HEK293 (cell line): ENCODE measurements at regions not wholly inside any gene's neighbourhood (a gene's known extent, or its start where the extent isn't known, plus 50 kb on each side); places are given as distances from the start of the nearest gene placed in this dataset.

ENCODE experiments used
- CTCF ChIA-PET: fragments of 350-600 bp; formaldehyde crosslinking; extraction: SDS; loops from one replicate; lab custom pipeline; 2021; ENCODE audit warnings: antibody characterized with exemption; lab: Yijun Ruan, JAX
- POLR2A ChIA-PET: fragments of 300-600 bp; formaldehyde crosslinking; extraction: SDS; loops from one replicate; lab custom pipeline; 2020; ENCODE audit warnings: antibody characterized with exemption, inconsistent platforms; lab: Yijun Ruan, JAX
- H3K27ac ChIP-seq: fragments of 200-500 bp; sonication (Bioruptor generic); 2 replicates; pipeline ENCODE4 v1.5.1; 2014; ENCODE audit warnings: low read depth, low read length, control low read depth, inconsistent platforms; ENCODE audit errors: extremely low read depth
- H3K36me3 ChIP-seq, 2 experiments: fragments of 200-500 bp in 1 of 2; sonication (Bioruptor generic) in 1 of 2; 1 replicate in 1 of 2; 2 replicates in 1 of 2; pipeline ENCODE4 v1.5.1; 2014 to 2017; ENCODE audit warnings: inconsistent platforms in 2 of 2, low read length in 2 of 2; ENCODE audit not compliant: control insufficient read depth in 2 of 2, insufficient read depth in 1 of 2
- H3K4me1 ChIP-seq: fragments of 200-500 bp; sonication (Bioruptor generic); 2 replicates; pipeline ENCODE4 v1.5.1; 2014; ENCODE audit warnings: mild to moderate bottlenecking, low read length, inconsistent platforms; ENCODE audit not compliant: control insufficient read depth, insufficient read depth
- H3K4me3 ChIP-seq: 2 replicates; pipeline ENCODE4 v1.5.1; 2011; ENCODE audit warnings: low read depth, mild to moderate bottlenecking, control low read depth, low read length, moderate library complexity
- H3K9me3 ChIP-seq: fragments of 200-500 bp; sonication (Bioruptor generic); 2 replicates; pipeline ENCODE4 v1.5.1; 2014; ENCODE audit warnings: low read depth, low read length, inconsistent platforms; ENCODE audit not compliant: control insufficient read depth, insufficient read depth
- IKZF3 ChIP-seq: fragments of 450-650 bp; IDR thresholded peaks from 2 replicates; pipeline ENCODE4 v1.5.0; 2018; ENCODE audit warnings: missing biosample characterization, mild to moderate bottlenecking, missing genetic modification characterization, moderate library complexity
- OSR2 ChIP-seq: fragments of 450-650 bp; formaldehyde crosslinking; IDR thresholded peaks from 2 replicates; pipeline ENCODE4 v1.5.1; 2016; ENCODE audit warnings: missing biosample characterization, missing genetic modification characterization
- PBX3 ChIP-seq: sonication (generic); formaldehyde crosslinking; IDR thresholded peaks from 2 replicates; pipeline ENCODE4 v1.8.1; 2022; ENCODE audit warnings: mild to moderate bottlenecking, moderate library complexity, missing genetic modification reagents
- SCRT1 ChIP-seq: fragments of 450-650 bp; formaldehyde crosslinking; IDR thresholded peaks from 2 replicates; pipeline ENCODE4 v1.5.1; 2016; ENCODE audit warnings: missing biosample characterization, missing genetic modification characterization, borderline replicate concordance
- SP2 ChIP-seq: fragments of 450-650 bp; formaldehyde crosslinking; IDR thresholded peaks from 2 replicates; pipeline ENCODE4 v1.5.1; 2016; ENCODE audit warnings: missing biosample characterization, missing genetic modification characterization
- ZBTB11 ChIP-seq: fragments of 450-650 bp; formaldehyde crosslinking; conservative IDR thresholded peaks from 2 replicates; pipeline ENCODE4 v1.5.1; 2016; ENCODE audit warnings: low read depth, missing biosample characterization, missing genetic modification characterization
- ZBTB26 ChIP-seq: fragments of 450-650 bp; formaldehyde crosslinking; optimal IDR thresholded peaks from 2 replicates; pipeline ENCODE3; 2016; ENCODE audit warnings: missing biosample characterization, mild to moderate bottlenecking, missing genetic modification characterization
- ZBTB48 ChIP-seq: fragments of 450-650 bp; formaldehyde crosslinking; IDR thresholded peaks from 2 replicates; pipeline ENCODE4 v1.5.1; 2016; ENCODE audit warnings: missing biosample characterization, missing genetic modification characterization
- ZBTB6 ChIP-seq: fragments of 450-650 bp; formaldehyde crosslinking; IDR thresholded peaks from 2 replicates; pipeline ENCODE4 v1.5.1; 2017; ENCODE audit warnings: missing biosample characterization, missing genetic modification characterization
- ZFP41 ChIP-seq: fragments of 450-650 bp; formaldehyde crosslinking; IDR thresholded peaks from 2 replicates; pipeline ENCODE4 v1.5.1; 2016; ENCODE audit warnings: missing biosample characterization, missing genetic modification characterization, borderline replicate concordance
- ZNF10 ChIP-seq: fragments of 450-650 bp; formaldehyde crosslinking; IDR thresholded peaks from 2 replicates; pipeline ENCODE4 v1.5.1; 2017; ENCODE audit warnings: missing biosample characterization, missing genetic modification characterization
- ZNF157 ChIP-seq: fragments of 450-650 bp; formaldehyde crosslinking; IDR thresholded peaks from 2 replicates; pipeline ENCODE4 v1.5.1; 2016; ENCODE audit warnings: missing biosample characterization, missing genetic modification characterization
- ZNF18 ChIP-seq: fragments of 450-650 bp; formaldehyde crosslinking; IDR thresholded peaks from 2 replicates; pipeline ENCODE4 v1.5.1; 2016; ENCODE audit warnings: missing biosample characterization, missing genetic modification characterization
- ZNF184 ChIP-seq: fragments of 450-650 bp; IDR thresholded peaks from 2 replicates; pipeline ENCODE4 v1.5.1; 2018; ENCODE audit warnings: missing biosample characterization, mild to moderate bottlenecking, missing genetic modification characterization
- ZNF211 ChIP-seq: fragments of 450-650 bp; formaldehyde crosslinking; IDR thresholded peaks from 2 replicates; pipeline ENCODE4 v1.5.1; 2016; ENCODE audit warnings: low read depth, missing biosample characterization, missing genetic modification characterization
- ZNF221 ChIP-seq: fragments of 450-650 bp; formaldehyde crosslinking; IDR thresholded peaks from 2 replicates; pipeline ENCODE4 v1.5.1; 2017; ENCODE audit warnings: missing biosample characterization, missing genetic modification characterization, borderline replicate concordance
- ZNF23 ChIP-seq: fragments of 450-650 bp; formaldehyde crosslinking; IDR thresholded peaks from 2 replicates; pipeline ENCODE4 v1.5.1; 2016; ENCODE audit warnings: missing biosample characterization, missing genetic modification characterization, borderline replicate concordance
- ZNF354C ChIP-seq: fragments of 450-650 bp; formaldehyde crosslinking; IDR thresholded peaks from 2 replicates; pipeline ENCODE4 v1.5.1; 2016; ENCODE audit warnings: missing biosample characterization, missing genetic modification characterization, low read depth, borderline replicate concordance
- ZNF416 ChIP-seq: fragments of 450-650 bp; formaldehyde crosslinking; IDR thresholded peaks from 2 replicates; pipeline ENCODE4 v1.5.1; 2016; ENCODE audit warnings: missing biosample characterization, missing genetic modification characterization
- ZNF530 ChIP-seq: fragments of 450-650 bp; formaldehyde crosslinking; IDR thresholded peaks from 2 replicates; pipeline ENCODE4 v1.5.1; 2016; ENCODE audit warnings: low read depth, missing biosample characterization, missing genetic modification characterization
- ZNF624 ChIP-seq: fragments of 450-650 bp; formaldehyde crosslinking; IDR thresholded peaks from 2 replicates; pipeline ENCODE4 v1.5.1; 2017; ENCODE audit warnings: missing biosample characterization, missing genetic modification characterization
- ZNF626 ChIP-seq: fragments of 450-650 bp; sonication (Bioruptor Pico); formaldehyde crosslinking; IDR thresholded peaks from 2 replicates; pipeline ENCODE4 v1.5.1; 2018; ENCODE audit warnings: missing biosample characterization, missing genetic modification characterization, inconsistent platforms
- ZNF677 ChIP-seq: fragments of 450-650 bp; IDR thresholded peaks from 2 replicates; pipeline ENCODE4 v1.5.0; 2018; ENCODE audit warnings: missing biosample characterization, mild to moderate bottlenecking, missing genetic modification characterization, moderate library complexity
- ZNF701 ChIP-seq: fragments of 450-650 bp; formaldehyde crosslinking; IDR thresholded peaks from 2 replicates; pipeline ENCODE4 v1.5.1; 2016; ENCODE audit warnings: missing biosample characterization, missing genetic modification characterization
- ZNF785 ChIP-seq: fragments of 450-650 bp; formaldehyde crosslinking; IDR thresholded peaks from 2 replicates; pipeline ENCODE4 v1.5.1; 2016; ENCODE audit warnings: missing biosample characterization, missing genetic modification characterization
- ZNF792 ChIP-seq: fragments of 450-650 bp; formaldehyde crosslinking; IDR thresholded peaks from 2 replicates; pipeline ENCODE4 v1.5.1; 2016; ENCODE audit warnings: missing biosample characterization, missing genetic modification characterization
- ZNF837 ChIP-seq: fragments of 450-650 bp; formaldehyde crosslinking; IDR thresholded peaks from 2 replicates; pipeline ENCODE4 v1.5.1; 2016; ENCODE audit warnings: missing biosample characterization, missing genetic modification characterization
- ZNF843 ChIP-seq: fragments of 450-650 bp; formaldehyde crosslinking; IDR thresholded peaks from 2 replicates; pipeline ENCODE4 v1.5.1; 2016; ENCODE audit warnings: missing biosample characterization, missing genetic modification characterization

GRCh38 chr18:39966275-39966674, 1988.8 kb upstream of the PIK3C3 start:
- TF ChIP-seq ZNF701 (tag by site-specific recombination) (no peak), ZNF211 (no peak), ZNF843 (tag by site-specific recombination) (no peak), ZNF624 (tag by site-specific recombination) (no peak), ZBTB6 (no peak), ZNF157 (tag by site-specific recombination) (no peak), OSR2 (tag by site-specific recombination) (no peak), SP2 (tag by site-specific recombination) (no peak), ZNF184 (tag by site-specific recombination) (no peak), ZNF416 (tag by site-specific recombination) (no peak), ZNF792 (no peak), ZNF677 (no peak), ZBTB48 (tag by site-specific recombination) (no peak), ZFP41 (tag by site-specific recombination) (no peak), ZNF23 (tag by site-specific recombination) (no peak), ZNF837 (tag by site-specific recombination) (no peak), ZNF18 (tag by site-specific recombination) (no peak), ZBTB11 (tag by site-specific recombination) (no peak), ZBTB26 (tag by site-specific recombination) (no peak)
- Histone ChIP-seq H3K4me3 (no peak overlapping the region), H3K36me3 (no peaks in the 10 kb centered on the region), H3K27ac (no peak overlapping the region), H3K9me3 (no peaks in the 10 kb centered on the region), H3K4me1 (no peaks in the 10 kb centered on the region)
- ChIA-PET POLR2A (no interaction called here), CTCF (interaction anchor here (0.5 to 0.8 kb wide), 6 partner anchors 59 to 1086 kb away, joined by 3 to 5 read pairs (median 3); no protein-coding TSS in a partner anchor)

GRCh38 chr18:39962546-39962945, 1992.5 kb upstream of the PIK3C3 start:
- H3K9me3 ChIP-seq: no peaks in the 10 kb centered on the region
- ChIA-PET POLR2A (no interaction called here), CTCF (no interaction called here)
- H3K4me1 ChIP-seq: no peaks in the 10 kb centered on the region
- H3K27ac ChIP-seq: no peak overlapping the region
- no peaks in the 10 kb centered on the region for H3K36me3 ChIP-seq
- no peak overlapping the region for H3K4me3 ChIP-seq
- TF ChIP-seq ZNF626 (no peak), IKZF3 (tag by site-specific recombination) (no peak), ZNF221 (no peak), ZFP41 (tag by site-specific recombination) (no peak), ZNF530 (tag by site-specific recombination) (no peak), SCRT1 (tag by site-specific recombination) (no peak), ZNF354C (tag by site-specific recombination) (no peak), ZNF785 (tag by site-specific recombination) (no peak), ZNF211 (no peak), ZNF10 (tag by site-specific recombination) (no peak), PBX3 (CRISPR knock-in tag) (no peak)
